Ishikawa (cell line): ENCODE measurements at regions not wholly inside any gene's neighbourhood (a gene's known extent, or its start where the extent isn't known, plus 50 kb on each side); places are given as distances from the start of the nearest gene placed in this dataset.

Experiments used
- CEBPB ChIP-seq: IDR thresholded peaks from 2 replicates; pipeline ENCODE4 v1.6.1; 2012
- CREB1 ChIP-seq: IDR thresholded peaks from 2 replicates; pipeline ENCODE4 v1.6.1; 2012; ENCODE audit warnings: low read depth
- EGR1 ChIP-seq: IDR thresholded peaks from 2 replicates; pipeline ENCODE4 v1.6.1; 2012
- EP300 ChIP-seq: IDR thresholded peaks from 2 replicates; pipeline ENCODE4 v1.6.1; 2012; ENCODE audit warnings: borderline replicate concordance
- FOXM1 ChIP-seq: IDR thresholded peaks from 2 replicates; pipeline ENCODE4 v1.6.1; 2012; ENCODE audit warnings: low read depth, borderline replicate concordance
- MAX ChIP-seq: IDR thresholded peaks from 2 replicates; pipeline ENCODE4 v1.6.1; 2012
- NFIC ChIP-seq: IDR thresholded peaks from 2 replicates; pipeline ENCODE4 v1.6.1; 2012
- RAD21 ChIP-seq: IDR thresholded peaks from 2 replicates; pipeline ENCODE4 v1.6.1; 2012; ENCODE audit warnings: low read depth
- REST ChIP-seq: IDR thresholded peaks from 2 replicates; pipeline ENCODE4 v1.6.1; 2012; ENCODE audit warnings: low read depth, mild to moderate bottlenecking
- TAF1 ChIP-seq: IDR thresholded peaks from 2 replicates; pipeline ENCODE4 v1.6.1; 2012; ENCODE audit warnings: low read depth, mild to moderate bottlenecking
- TCF12 ChIP-seq: IDR thresholded peaks from 2 replicates; pipeline ENCODE4 v1.6.1; 2012; ENCODE audit warnings: low read depth
- TEAD4 ChIP-seq: IDR thresholded peaks from 2 replicates; pipeline ENCODE4 v1.6.1; 2012
- USF1 ChIP-seq: IDR thresholded peaks from 2 replicates; pipeline ENCODE4 v1.6.1; 2012
- YY1 ChIP-seq: IDR thresholded peaks from 2 replicates; pipeline ENCODE4 v1.6.1; 2012; ENCODE audit warnings: low read depth
- ZBTB7A ChIP-seq: IDR thresholded peaks from 2 replicates; pipeline ENCODE4 v1.6.1; 2012; ENCODE audit warnings: low read depth

GRCh38 chr1:244106837-244107493 lies 55.9 kb downstream of the ZBTB18 start:
- TF ChIP-seq RAD21 = no peak

- TF ChIP-seq NFIC = no peak
- no peak for TF ChIP-seq ZBTB7A
- no peak for TF ChIP-seq TAF1
- TF ChIP-seq RAD21 = no peak
- no peak for TF ChIP-seq TEAD4
- TF ChIP-seq EP300 = no peak
- no peak for TF ChIP-seq FOXM1
- no peak for TF ChIP-seq TCF12
- no peak for TF ChIP-seq CREB1
- TF ChIP-seq EGR1 = no peak
- no peak for TF ChIP-seq USF1
- no peak for TF ChIP-seq REST
- no peak for TF ChIP-seq MAX
- no peak for TF ChIP-seq CEBPB
- no peak for TF ChIP-seq YY1
Observed at GRCh38 chr1:244111027-244111426, 59.9 kb downstream of the ZBTB18 start.

GRCh38 chr1:244112041-244112440 lies 61.0 kb downstream of the ZBTB18 start:
- TF ChIP-seq EGR1 = no peak
- no peak for TF ChIP-seq TAF1
- no peak for TF ChIP-seq RAD21
- TF ChIP-seq YY1 = no peak
- no peak for TF ChIP-seq CEBPB
- no peak for TF ChIP-seq USF1
- TF ChIP-seq FOXM1 = no peak
- no peak for TF ChIP-seq NFIC
- TF ChIP-seq TCF12 = no peak
- TF ChIP-seq REST = no peak
- no peak for TF ChIP-seq EP300
- no peak for TF ChIP-seq ZBTB7A
- TF ChIP-seq TEAD4 = no peak
- TF ChIP-seq MAX = no peak
- no peak for TF ChIP-seq CREB1

GRCh38 chr1:244112636-244113035 lies 61.6 kb downstream of the ZBTB18 start:
- no peak for TF ChIP-seq ZBTB7A
- TF ChIP-seq USF1 = no peak
- no peak for TF ChIP-seq NFIC
- TF ChIP-seq TEAD4 = no peak
- no peak for TF ChIP-seq MAX
- TF ChIP-seq TCF12 = no peak
- TF ChIP-seq CREB1 = no peak
- TF ChIP-seq EGR1 = no peak
- TF ChIP-seq REST = no peak
- TF ChIP-seq TAF1 = no peak
- TF ChIP-seq CEBPB = no peak
- TF ChIP-seq RAD21 = no peak
- no peak for TF ChIP-seq EP300
- TF ChIP-seq FOXM1 = no peak
- no peak for TF ChIP-seq YY1
